Neural crest cell (in vitro differentiated cells): ENCODE measurements at regions not wholly inside any gene's neighbourhood (a gene's known extent, or its start where the extent isn't known, plus 50 kb on each side); places are given as distances from the start of the nearest gene placed in this dataset.

Experiments
- DNase-seq: peaks from one replicate; pipeline ENCODE4 v3.0.0; 2021; ENCODE audit warnings: low read depth, mixed read lengths, low spot score
- H3K27ac Mint-ChIP-seq: one replicate; pipeline ENCODE4 v1.8.0; 2021; ENCODE audit warnings: mild to moderate bottlenecking, mixed read lengths; ENCODE audit not compliant: unreplicated experiment
- H3K27me3 Mint-ChIP-seq: 2 replicates; pipeline ENCODE4 v1.8.0; 2021; ENCODE audit warnings: low read depth, mild to moderate bottlenecking, mixed read lengths
- H3K36me3 Mint-ChIP-seq: 2 replicates; pipeline ENCODE4 v1.8.0; 2021; ENCODE audit warnings: low read depth, mild to moderate bottlenecking, mixed read lengths
- H3K4me1 Mint-ChIP-seq: 2 replicates; pipeline ENCODE4 v1.8.0; 2021; ENCODE audit warnings: mixed read lengths
- H3K4me3 Mint-ChIP-seq: one replicate; pipeline ENCODE4 v1.8.0; 2021; ENCODE audit warnings: mild to moderate bottlenecking, mixed read lengths
- H3K9me3 Mint-ChIP-seq: 2 replicates; pipeline ENCODE4 v1.8.0; 2021; ENCODE audit warnings: mixed read lengths
- TF ChIP-seq, protein P1 (sequence below): fragments of 200-600 bp; sonication (generic); conservative IDR thresholded peaks from 2 replicates; pipeline ENCODE4 v1.5.0; 2021; ENCODE audit warnings: antibody characterized with exemption, mild to moderate bottlenecking

DNA sequence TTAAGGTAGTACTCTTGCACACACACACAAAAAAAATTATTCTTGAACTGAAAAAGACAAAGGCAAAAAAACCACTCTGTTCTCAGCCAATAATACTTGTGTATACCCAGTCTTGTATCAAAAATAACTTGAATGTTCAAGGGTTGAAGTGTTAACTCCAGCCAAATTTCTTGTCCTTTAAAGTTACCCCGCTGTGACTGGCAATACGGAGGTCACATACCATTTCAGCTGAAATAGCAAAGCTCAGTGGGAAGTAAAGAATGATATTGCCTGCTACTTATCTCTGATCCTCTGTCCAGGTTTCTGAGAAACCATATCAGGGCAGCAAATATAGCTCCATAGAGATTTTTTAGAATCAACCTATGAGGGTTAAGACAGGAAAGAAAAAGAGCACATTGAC, 167.4 kb downstream of the C12orf50 start:
- Mint-ChIP-seq H3K4me1 (no peaks in the 10 kb centered on the region), H3K27ac (no peak overlapping the region), H3K9me3 (no peaks in the 10 kb centered on the region), H3K36me3 (no peaks in the 10 kb centered on the region), H3K27me3 (no peaks in the 10 kb centered on the region), H3K4me3 (no peak overlapping the region)
- no peak for DNase-seq
- TF ChIP-seq, protein P1, sequence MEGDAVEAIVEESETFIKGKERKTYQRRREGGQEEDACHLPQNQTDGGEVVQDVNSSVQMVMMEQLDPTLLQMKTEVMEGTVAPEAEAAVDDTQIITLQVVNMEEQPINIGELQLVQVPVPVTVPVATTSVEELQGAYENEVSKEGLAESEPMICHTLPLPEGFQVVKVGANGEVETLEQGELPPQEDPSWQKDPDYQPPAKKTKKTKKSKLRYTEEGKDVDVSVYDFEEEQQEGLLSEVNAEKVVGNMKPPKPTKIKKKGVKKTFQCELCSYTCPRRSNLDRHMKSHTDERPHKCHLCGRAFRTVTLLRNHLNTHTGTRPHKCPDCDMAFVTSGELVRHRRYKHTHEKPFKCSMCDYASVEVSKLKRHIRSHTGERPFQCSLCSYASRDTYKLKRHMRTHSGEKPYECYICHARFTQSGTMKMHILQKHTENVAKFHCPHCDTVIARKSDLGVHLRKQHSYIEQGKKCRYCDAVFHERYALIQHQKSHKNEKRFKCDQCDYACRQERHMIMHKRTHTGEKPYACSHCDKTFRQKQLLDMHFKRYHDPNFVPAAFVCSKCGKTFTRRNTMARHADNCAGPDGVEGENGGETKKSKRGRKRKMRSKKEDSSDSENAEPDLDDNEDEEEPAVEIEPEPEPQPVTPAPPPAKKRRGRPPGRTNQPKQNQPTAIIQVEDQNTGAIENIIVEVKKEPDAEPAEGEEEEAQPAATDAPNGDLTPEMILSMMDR = no peak

DNA sequence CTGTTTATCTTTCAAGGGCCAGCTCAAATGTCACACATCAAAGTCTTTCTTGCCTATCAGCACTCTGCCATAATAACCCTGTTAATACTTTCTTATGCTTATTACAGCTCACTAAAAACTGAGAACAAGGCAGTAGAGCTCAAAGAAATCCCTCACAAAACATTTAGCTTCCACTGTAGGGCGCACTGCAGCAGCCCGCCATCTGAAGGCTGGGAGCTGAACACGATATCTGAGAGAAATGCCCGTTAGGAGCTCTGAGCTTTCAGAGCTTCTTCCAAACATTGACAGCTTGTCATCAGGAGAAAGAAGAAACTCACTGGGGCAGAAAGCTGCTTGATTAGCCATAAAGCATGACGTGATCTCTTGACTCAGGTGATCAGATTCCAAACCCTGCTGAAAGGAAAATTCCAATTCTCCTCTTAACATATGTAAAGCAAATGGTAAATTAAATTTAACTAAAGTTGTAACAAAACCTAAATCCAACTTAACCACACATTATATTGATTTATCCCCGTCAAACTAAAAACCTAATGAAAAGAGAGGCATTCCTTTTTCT, 175.7 kb downstream of the C12orf50 start:
- peaks cover under 1% of the 10 kb centered on the region for H3K4me1 Mint-ChIP-seq
- H3K4me3 Mint-ChIP-seq = no peak overlapping the region
- H3K27me3 Mint-ChIP-seq = no peaks in the 10 kb centered on the region
- DNase-seq = no peak
- TF ChIP-seq, protein P1 = no peak
- no peak overlapping the region for H3K27ac Mint-ChIP-seq
- peaks cover 3% of the 10 kb centered on the region for H3K36me3 Mint-ChIP-seq
- peaks cover 4% of the 10 kb centered on the region for H3K9me3 Mint-ChIP-seq

DNA sequence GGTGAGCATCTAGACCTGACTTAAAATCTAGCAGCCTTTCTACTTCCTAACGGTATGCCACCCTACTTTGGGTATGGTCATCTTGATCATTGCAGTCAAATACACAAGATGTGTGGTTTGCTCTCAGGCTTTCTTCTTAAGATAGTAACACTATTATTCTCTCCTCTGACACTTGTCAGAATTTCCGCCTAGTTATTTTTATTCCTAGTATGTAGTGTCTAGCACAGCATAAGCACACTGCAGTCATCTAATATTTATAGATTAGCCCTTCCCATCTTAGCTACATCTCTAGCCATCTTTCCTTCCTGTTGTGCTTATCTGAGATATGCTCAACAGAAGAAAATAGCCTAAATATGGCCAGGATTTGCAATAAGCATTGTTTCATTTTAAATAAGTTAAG, 180.1 kb downstream of the C12orf50 start:
- Mint-ChIP-seq H3K27ac (no peak overlapping the region), H3K4me3 (no peak overlapping the region), H3K27me3 (no peaks in the 10 kb centered on the region), H3K36me3 (peaks cover 3% of the 10 kb centered on the region), H3K9me3 (peaks cover 3% of the 10 kb centered on the region), H3K4me1 (peaks cover 5% of the 10 kb centered on the region)
- TF ChIP-seq, protein P1 = no peak
- no peak for DNase-seq

DNA sequence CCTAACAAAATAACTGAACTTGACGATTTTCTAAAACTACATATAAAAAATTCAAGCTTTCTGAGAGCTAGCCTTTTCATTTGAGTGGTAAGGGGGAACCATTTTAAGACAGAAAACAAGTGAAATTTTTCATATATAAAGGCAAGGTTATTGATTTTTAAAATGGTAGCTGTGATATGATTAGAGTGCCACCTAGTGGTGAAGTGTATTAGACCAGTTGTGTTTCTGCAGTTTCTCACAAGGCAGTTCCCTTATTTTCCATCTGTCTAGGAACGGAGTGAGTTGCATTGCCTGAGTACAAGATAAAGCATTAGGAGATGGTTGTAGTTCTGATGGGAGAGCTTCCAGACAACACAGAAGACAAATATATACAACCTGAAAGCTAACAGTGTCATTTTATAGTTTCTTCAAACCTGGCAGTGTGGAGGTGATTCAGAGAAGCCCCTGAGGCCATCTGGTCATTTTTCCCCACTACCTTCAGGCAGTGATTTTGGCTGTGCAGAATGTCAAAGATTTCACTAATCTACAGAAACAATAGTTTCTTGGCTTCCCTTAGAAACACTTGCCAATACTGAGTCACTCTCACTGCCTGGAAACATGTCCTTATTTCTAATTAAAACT, 180.8 kb downstream of the C12orf50 start:
- peak; percentile 24 for DNase-seq
- TF ChIP-seq, protein P1 = peak; percentile 95
- no peaks in the 10 kb centered on the region for H3K27me3 Mint-ChIP-seq
- no peak overlapping the region for H3K4me3 Mint-ChIP-seq
- peaks cover 5% of the 10 kb centered on the region for H3K4me1 Mint-ChIP-seq
- no peak overlapping the region for H3K27ac Mint-ChIP-seq
- H3K36me3 Mint-ChIP-seq = no peaks in the 10 kb centered on the region
- H3K9me3 Mint-ChIP-seq = no peaks in the 10 kb centered on the region

DNA sequence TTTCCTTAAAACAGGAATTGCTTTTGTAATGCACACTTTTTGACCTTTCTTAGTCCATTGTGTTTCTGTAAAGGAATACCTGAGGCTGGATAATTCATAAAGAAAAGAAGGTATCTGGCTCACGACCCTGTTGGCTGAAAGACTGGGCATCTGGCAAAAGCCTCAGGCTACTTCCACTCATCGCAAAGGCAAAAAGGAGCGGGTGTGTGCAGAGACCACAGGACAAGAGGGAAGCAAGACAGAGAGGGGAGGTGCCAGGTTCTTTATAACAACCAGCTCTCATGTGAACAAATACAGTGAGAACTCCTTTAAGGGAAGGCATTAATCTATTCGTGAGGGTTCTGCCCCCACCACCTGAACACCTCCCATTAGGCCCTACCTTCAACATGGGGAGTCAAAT, 182.1 kb downstream of the C12orf50 start:
- TF ChIP-seq, protein P1 = no peak
- Mint-ChIP-seq H3K4me3 (no peak overlapping the region), H3K4me1 (peaks cover 5% of the 10 kb centered on the region), H3K27ac (no peak overlapping the region), H3K27me3 (no peaks in the 10 kb centered on the region), H3K36me3 (no peaks in the 10 kb centered on the region), H3K9me3 (no peaks in the 10 kb centered on the region)
- DNase-seq = no peak
